ENCODE measurements at regions not wholly inside any gene's neighbourhood (a gene's known extent, or its start where the extent isn't known, plus 50 kb on each side); places are given as distances from the start of the nearest gene placed in this dataset.
"Not testable (repeated sequence)": the region's sequence is repeated elsewhere in the genome, so short reads cannot be mapped to it uniquely, and the experiment has no call there.

DNA sequence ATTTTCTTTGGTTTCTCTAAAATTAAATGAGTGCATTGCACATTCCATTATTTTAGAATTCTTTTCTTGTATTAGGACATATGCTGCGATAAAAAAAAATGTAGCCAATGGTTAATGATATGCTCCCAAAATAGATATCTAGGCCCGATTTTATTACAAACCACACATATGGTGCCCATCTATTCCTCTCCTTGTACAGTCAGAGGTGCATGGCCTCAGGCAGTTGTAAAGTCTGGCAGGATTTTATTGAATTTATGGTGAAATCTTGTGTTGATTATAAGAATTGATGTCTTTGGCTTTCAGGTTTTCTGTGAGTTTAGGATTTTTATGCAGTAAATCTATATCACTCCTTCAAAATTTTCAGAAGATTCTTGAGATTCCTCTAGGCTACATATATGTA, 192.2 kb downstream of the RFPL4B start:
- H3K4me3 ChIP-seq (ENCODE audit: low read depth, low read length) = no peak overlapping the region
- DNase-seq (ENCODE audit: low read depth) = no peak
- TF ChIP-seq, protein P1, sequence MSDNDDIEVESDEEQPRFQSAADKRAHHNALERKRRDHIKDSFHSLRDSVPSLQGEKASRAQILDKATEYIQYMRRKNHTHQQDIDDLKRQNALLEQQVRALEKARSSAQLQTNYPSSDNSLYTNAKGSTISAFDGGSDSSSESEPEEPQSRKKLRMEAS (IDR thresholded peaks at IDR 0.05; ENCODE audit: low read depth, low read length) = no peak
- no peak for TF ChIP-seq POLR2A (IDR thresholded peaks at IDR 0.05; ENCODE audit: extremely low read depth, insufficient read length)
- TF ChIP-seq, protein P2, sequence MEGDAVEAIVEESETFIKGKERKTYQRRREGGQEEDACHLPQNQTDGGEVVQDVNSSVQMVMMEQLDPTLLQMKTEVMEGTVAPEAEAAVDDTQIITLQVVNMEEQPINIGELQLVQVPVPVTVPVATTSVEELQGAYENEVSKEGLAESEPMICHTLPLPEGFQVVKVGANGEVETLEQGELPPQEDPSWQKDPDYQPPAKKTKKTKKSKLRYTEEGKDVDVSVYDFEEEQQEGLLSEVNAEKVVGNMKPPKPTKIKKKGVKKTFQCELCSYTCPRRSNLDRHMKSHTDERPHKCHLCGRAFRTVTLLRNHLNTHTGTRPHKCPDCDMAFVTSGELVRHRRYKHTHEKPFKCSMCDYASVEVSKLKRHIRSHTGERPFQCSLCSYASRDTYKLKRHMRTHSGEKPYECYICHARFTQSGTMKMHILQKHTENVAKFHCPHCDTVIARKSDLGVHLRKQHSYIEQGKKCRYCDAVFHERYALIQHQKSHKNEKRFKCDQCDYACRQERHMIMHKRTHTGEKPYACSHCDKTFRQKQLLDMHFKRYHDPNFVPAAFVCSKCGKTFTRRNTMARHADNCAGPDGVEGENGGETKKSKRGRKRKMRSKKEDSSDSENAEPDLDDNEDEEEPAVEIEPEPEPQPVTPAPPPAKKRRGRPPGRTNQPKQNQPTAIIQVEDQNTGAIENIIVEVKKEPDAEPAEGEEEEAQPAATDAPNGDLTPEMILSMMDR (IDR thresholded peaks at IDR 0.05; ENCODE audit: low read depth, low read length) = no peak
- no peak for TF ChIP-seq MYC (IDR thresholded peaks at IDR 0.05; ENCODE audit: low read depth, low read length)

DNA sequence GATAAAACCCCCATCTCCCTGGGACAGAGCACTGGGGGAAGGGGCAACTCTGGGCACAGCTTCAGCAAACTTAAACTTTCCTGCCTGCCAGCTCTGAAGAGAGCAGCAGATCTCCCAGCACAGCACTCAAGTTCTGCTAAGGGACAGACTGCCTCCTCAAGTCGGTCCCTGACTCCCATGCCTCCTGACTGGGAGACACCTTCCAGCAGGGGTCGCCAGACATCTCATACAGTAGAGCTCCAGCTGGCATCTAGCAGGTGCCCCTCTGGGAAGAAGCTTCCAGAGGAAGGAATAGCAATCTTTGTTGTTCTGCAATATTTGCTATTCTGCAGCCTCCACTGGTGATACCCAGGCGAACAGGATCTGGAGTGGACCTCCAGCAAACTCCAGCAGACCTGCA, 194.7 kb downstream of the RFPL4B start:
- peak; percentile 17 for DNase-seq (ENCODE audit: low read depth)
- H3K4me3 ChIP-seq (ENCODE audit: low read depth, low read length) = not testable (repeated sequence)
- TF ChIP-seq, protein P2 (IDR thresholded peaks at IDR 0.05; ENCODE audit: low read depth, low read length) = peak; percentile 14

DNA sequence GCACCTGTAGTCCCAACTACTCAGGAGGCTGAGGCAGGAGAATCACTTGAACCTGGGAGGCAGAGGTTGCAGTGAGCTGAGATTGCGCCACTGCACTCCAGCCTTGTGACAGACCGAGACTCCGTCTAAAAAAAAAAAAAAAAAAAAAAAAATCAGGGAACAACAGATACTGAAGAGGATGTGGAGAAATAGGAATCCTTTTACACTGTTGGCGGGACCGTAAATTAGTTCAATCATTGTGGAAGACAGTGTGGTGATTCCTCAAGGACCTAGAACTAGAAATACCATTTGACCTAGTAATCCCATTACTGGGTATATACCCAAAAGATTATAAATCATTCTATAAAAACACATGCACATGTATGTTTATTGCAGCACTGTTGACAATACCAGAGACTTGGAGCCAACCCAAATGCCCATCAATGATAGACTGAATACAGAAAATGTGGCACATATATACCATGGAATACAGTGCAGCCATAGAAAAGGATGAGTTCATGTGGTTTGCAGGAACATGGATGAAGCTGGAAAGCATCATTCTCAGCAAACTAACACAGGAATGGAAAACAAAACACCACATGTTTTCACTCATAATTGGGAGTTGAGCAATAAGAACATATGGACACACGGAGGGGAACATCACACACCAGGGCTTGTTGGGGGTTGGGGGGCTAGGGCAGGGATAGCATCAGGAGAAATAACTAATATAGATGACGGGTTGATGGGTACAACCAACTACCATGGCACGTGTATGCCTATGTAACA, 200.4 kb downstream of the RFPL4B start:
- DNase-seq (ENCODE audit: low read depth); H3K4me3 ChIP-seq (ENCODE audit: low read depth, low read length): not testable (repeated sequence)

DNA sequence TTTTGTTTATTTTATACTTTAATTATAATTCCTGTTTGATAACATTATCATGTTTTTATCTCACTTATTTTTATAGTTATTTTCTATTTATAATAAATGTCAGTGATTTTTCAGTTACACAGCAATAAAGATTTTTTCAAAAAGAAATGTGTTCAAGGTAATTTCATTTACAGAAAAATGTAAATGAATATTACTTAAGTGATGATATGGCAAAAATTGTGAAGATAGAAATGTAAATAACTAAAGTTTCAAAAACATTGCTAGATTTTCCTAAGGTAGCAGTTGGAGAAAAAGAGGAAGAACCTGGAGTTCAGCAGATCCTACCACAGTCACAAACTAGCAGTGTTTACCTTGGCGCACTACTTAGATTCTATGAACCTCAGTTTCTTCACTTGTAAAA, 202.6 kb downstream of the RFPL4B start:
- no peak for DNase-seq (ENCODE audit: low read depth)
- no peak for TF ChIP-seq MYC (IDR thresholded peaks at IDR 0.05; ENCODE audit: low read depth, low read length)
- TF ChIP-seq, protein P1 (IDR thresholded peaks at IDR 0.05; ENCODE audit: low read depth, low read length) = no peak
- no peak for TF ChIP-seq POLR2A (IDR thresholded peaks at IDR 0.05; ENCODE audit: extremely low read depth, insufficient read length)
- TF ChIP-seq, protein P2 (IDR thresholded peaks at IDR 0.05; ENCODE audit: low read depth, low read length) = no peak
- no peak overlapping the region for H3K4me3 ChIP-seq (ENCODE audit: low read depth, low read length)

DNA sequence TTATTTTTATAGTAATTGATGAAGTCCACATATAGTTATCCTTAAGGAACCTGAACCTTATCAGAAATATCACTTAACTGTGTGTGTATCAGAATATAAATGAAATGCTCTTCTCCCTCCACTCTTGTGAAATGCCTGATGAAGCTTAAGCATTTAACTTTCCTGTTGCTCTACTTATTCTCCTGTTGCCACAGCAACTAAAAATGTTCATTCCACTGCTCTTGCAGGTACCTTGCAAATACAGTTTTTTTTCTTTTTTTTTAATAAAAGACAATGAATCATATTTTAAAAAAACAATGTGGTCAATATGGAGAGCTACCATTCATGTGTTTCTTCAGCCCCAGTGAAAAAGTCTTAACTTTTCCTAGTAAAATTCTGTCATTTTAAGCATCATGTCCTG, 210.3 kb downstream of the RFPL4B start:
- H3K4me3 ChIP-seq (ENCODE audit: low read depth, low read length) = no peak overlapping the region
- no peak for TF ChIP-seq POLR2A (IDR thresholded peaks at IDR 0.05; ENCODE audit: extremely low read depth, insufficient read length)
- DNase-seq (ENCODE audit: low read depth) = no peak

DNA sequence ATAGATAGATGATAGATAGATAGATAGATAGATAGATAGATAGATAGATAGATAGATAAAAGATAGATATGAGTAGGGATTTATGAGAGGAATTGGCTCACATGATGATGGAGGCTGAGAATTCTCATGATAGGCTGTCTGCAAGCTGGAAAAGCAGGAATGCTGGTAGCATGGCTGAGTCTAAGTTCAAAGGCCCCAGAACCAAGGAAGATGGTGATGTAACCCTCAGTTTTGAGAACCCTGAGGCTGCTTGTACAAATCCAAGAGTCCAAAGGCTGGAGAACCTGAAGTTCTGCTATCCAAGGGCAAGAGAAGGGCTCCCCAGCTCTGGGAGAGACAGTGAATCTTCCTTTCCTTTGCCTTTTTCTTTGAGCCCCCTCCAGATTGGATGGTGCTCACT, 210.8 kb downstream of the RFPL4B start:
- DNase-seq (ENCODE audit: low read depth) = no peak
- no peak overlapping the region for H3K4me3 ChIP-seq (ENCODE audit: low read depth, low read length)
- TF ChIP-seq POLR2A (IDR thresholded peaks at IDR 0.05; ENCODE audit: extremely low read depth, insufficient read length) = no peak
- TF ChIP-seq, protein P2 (IDR thresholded peaks at IDR 0.05; ENCODE audit: low read depth, low read length) = no peak
- TF ChIP-seq, protein P1 (IDR thresholded peaks at IDR 0.05; ENCODE audit: low read depth, low read length) = no peak
- no peak for TF ChIP-seq MYC (IDR thresholded peaks at IDR 0.05; ENCODE audit: low read depth, low read length)

DNA sequence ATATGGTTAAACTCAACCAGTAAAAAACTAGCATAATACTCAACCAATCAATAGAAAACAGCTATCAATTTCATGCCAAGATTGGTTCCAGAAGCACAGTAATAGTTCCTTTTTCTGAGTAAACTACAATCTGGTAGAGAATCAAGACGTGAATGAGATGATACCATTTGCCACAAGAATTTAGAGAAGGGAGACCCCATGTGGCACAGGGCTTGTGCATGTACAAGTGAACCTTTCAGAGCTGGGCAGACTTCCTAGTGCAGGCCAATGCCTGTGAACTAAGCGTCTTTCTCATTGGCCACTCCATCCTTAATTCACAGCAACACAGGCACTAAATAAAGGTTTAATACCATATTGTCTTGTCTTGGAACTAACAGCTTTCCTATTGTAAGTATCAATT, 213.5 kb downstream of the RFPL4B start:
- TF ChIP-seq, protein P1 (IDR thresholded peaks at IDR 0.05; ENCODE audit: low read depth, low read length) = no peak
- TF ChIP-seq, protein P2 (IDR thresholded peaks at IDR 0.05; ENCODE audit: low read depth, low read length) = no peak
- TF ChIP-seq POLR2A (IDR thresholded peaks at IDR 0.05; ENCODE audit: extremely low read depth, insufficient read length) = no peak
- TF ChIP-seq MYC (IDR thresholded peaks at IDR 0.05; ENCODE audit: low read depth, low read length) = no peak
- DNase-seq (ENCODE audit: low read depth) = peak; percentile 32
- no peak overlapping the region for H3K4me3 ChIP-seq (ENCODE audit: low read depth, low read length)

All from NB4 (cell line).